ENCODE measurements at regions not wholly inside any gene's neighbourhood (a gene's known extent, or its start where the extent isn't known, plus 50 kb on each side); places are given as distances from the start of the nearest gene placed in this dataset.

- Mint-ChIP-seq H3K4me3 (no peak overlapping the region), H3K27ac (no peak overlapping the region), H3K27me3 (no peaks in the 10 kb centered on the region), H3K4me1 (no peaks in the 10 kb centered on the region), H3K9me3 (ENCODE audit: insufficient read depth) (no peaks in the 10 kb centered on the region)
- H2AFZ ChIP-seq (ENCODE audit: insufficient read depth, low read depth, low read length, poor library complexity, severe bottlenecking): no peak overlapping the region
- H3K9me3 ChIP-seq (ENCODE audit: control extremely low read depth in 1 of 3, control insufficient read depth in 2 of 3, insufficient read depth in 1 of 3, low read length in 2 of 3): no peaks in the 10 kb centered on the region
- no peak for ATAC-seq (ENCODE audit: low read depth)
- TF ChIP-seq EZH2 (IDR thresholded peaks at IDR 0.05; ENCODE audit: borderline replicate concordance, insufficient read depth, low read depth, low read length, poor library complexity, severe bottlenecking) (no peak), CTCF (IDR thresholded peaks at IDR 0.05) (no peak)
- no peak overlapping the region for H3K4me3 ChIP-seq (ENCODE audit: control extremely low read depth in 1 of 5, extremely low read depth in 1 of 5, insufficient read depth in 1 of 5, low read depth in 2 of 5, low read length in 4 of 5)
- intact Hi-C loops (cut with micrococcal nuclease): no loop called here
- no peak overlapping the region for H3K4me2 ChIP-seq (replicated peaks; ENCODE audit: low read depth, low read length, poor library complexity, severe bottlenecking)
- no peaks in the 10 kb centered on the region for H4K20me1 ChIP-seq (ENCODE audit: control insufficient read depth, insufficient read depth, low read length, poor library complexity, severe bottlenecking)
- H3K79me2 ChIP-seq (ENCODE audit: control insufficient read depth, insufficient read depth, low read length): no peaks in the 10 kb centered on the region
- DNase-seq: no peak
- POLR2A ChIA-PET: no interaction called here
- CTCF ChIA-PET: no interaction called here
- WGBS (ENCODE audit: insufficient coverage): no CpG with 5 or more reads among the region's 5 CpGs
- no peak overlapping the region for H3K9ac ChIP-seq (ENCODE audit: low read length)
- H3K27ac ChIP-seq (ENCODE audit: low read length in 2 of 2): no peak overlapping the region
- no peaks in the 10 kb centered on the region for H3K4me1 ChIP-seq (ENCODE audit: control insufficient read depth in 2 of 2, insufficient read depth in 2 of 2, low read length in 2 of 2)
- no peaks in the 10 kb centered on the region for H3K36me3 ChIP-seq (replicated peaks in 1 of 2; ENCODE audit: control extremely low read depth in 1 of 2, control insufficient read depth in 1 of 2, extremely low read depth in 1 of 2, insufficient read depth in 2 of 2, low read length in 1 of 2)
- H3K27me3 ChIP-seq (replicated peaks in 1 of 4; ENCODE audit: control extremely low read depth in 1 of 4, control insufficient read depth in 3 of 4, insufficient read depth in 4 of 4, low read length in 3 of 4): no peaks in the 10 kb centered on the region
Measured at GRCh38 chrX:128818690-128819089, 704.6 kb downstream of the SMARCA1 start.

- Histone ChIP-seq H3K9me3 (ENCODE audit: control extremely low read depth in 1 of 3, control insufficient read depth in 2 of 3, insufficient read depth in 1 of 3, low read length in 2 of 3) (no peaks in the 10 kb centered on the region), H3K36me3 (replicated peaks in 1 of 2; ENCODE audit: control extremely low read depth in 1 of 2, control insufficient read depth in 1 of 2, extremely low read depth in 1 of 2, insufficient read depth in 2 of 2, low read length in 1 of 2) (no peaks in the 10 kb centered on the region), H2AFZ (ENCODE audit: insufficient read depth, low read depth, low read length, poor library complexity, severe bottlenecking) (no peak overlapping the region), H3K9ac (ENCODE audit: low read length) (no peak overlapping the region), H3K4me1 (ENCODE audit: control insufficient read depth in 2 of 2, insufficient read depth in 2 of 2, low read length in 2 of 2) (no peaks in the 10 kb centered on the region), H3K4me2 (replicated peaks; ENCODE audit: low read depth, low read length, poor library complexity, severe bottlenecking) (no peak overlapping the region), H3K27me3 (replicated peaks in 1 of 4; ENCODE audit: control extremely low read depth in 1 of 4, control insufficient read depth in 3 of 4, insufficient read depth in 4 of 4, low read length in 3 of 4) (no peaks in the 10 kb centered on the region), H3K27ac (ENCODE audit: low read length in 2 of 2) (no peak overlapping the region), H4K20me1 (ENCODE audit: control insufficient read depth, insufficient read depth, low read length, poor library complexity, severe bottlenecking) (no peaks in the 10 kb centered on the region), H3K4me3 (ENCODE audit: control extremely low read depth in 1 of 5, extremely low read depth in 1 of 5, insufficient read depth in 1 of 5, low read depth in 2 of 5, low read length in 4 of 5) (no peak overlapping the region), H3K79me2 (ENCODE audit: control insufficient read depth, insufficient read depth, low read length) (no peaks in the 10 kb centered on the region)
- ChIA-PET CTCF (no interaction called here), POLR2A (no interaction called here)
- intact Hi-C loops (cut with micrococcal nuclease): no loop called here
- no peak for ATAC-seq (ENCODE audit: low read depth)
- Mint-ChIP-seq H3K27me3 (no peaks in the 10 kb centered on the region), H3K4me3 (no peak overlapping the region), H3K9me3 (ENCODE audit: insufficient read depth) (no peaks in the 10 kb centered on the region), H3K27ac (no peak overlapping the region), H3K4me1 (no peaks in the 10 kb centered on the region)
- DNase-seq: no peak
- WGBS (ENCODE audit: insufficient coverage): no CpG with 5 or more reads among the region's 3 CpGs
- TF ChIP-seq CTCF (IDR thresholded peaks at IDR 0.05): no peak
Measured at GRCh38 chrX:128816919-128817318, 706.4 kb downstream of the SMARCA1 start.
